ENCODE measurements at regions not wholly inside any gene's neighbourhood (a gene's known extent, or its start where the extent isn't known, plus 50 kb on each side); places are given as distances from the start of the nearest gene placed in this dataset.

GRCh38 chr13:105346141-105346775, 1189.2 kb downstream of the EFNB2 start:
- no peaks in the 10 kb centered on the region for H3K36me3 ChIP-seq (ENCODE audit: low read depth)
- H3K27me3 ChIP-seq (ENCODE audit: insufficient read depth, poor library complexity, severe bottlenecking): no peaks in the 10 kb centered on the region
- peak overlapping the region; percentile 65 for H3K27ac ChIP-seq (ENCODE audit: poor library complexity, severe bottlenecking)
- TF ChIP-seq CTCF (IDR thresholded peaks at IDR 0.05; ENCODE audit: poor library complexity, severe bottlenecking): no peak
- peaks cover 10% of the 10 kb centered on the region for H3K4me1 ChIP-seq (ENCODE audit: insufficient read depth, poor library complexity, severe bottlenecking)
- peak; percentile 100 for ATAC-seq (ENCODE audit: low read depth)
- H3K9me3 ChIP-seq (ENCODE audit: severe bottlenecking): no peaks in the 10 kb centered on the region
- no peak overlapping the region for H3K4me3 ChIP-seq (ENCODE audit: severe bottlenecking)
- DNase-seq (ENCODE audit: low spot score): no peak

GRCh38 chr13:105345730-105346129, 1189.7 kb downstream of the EFNB2 start:
- Histone ChIP-seq H3K27me3 (ENCODE audit: insufficient read depth, poor library complexity, severe bottlenecking) (no peaks in the 10 kb centered on the region), H3K36me3 (ENCODE audit: low read depth) (no peaks in the 10 kb centered on the region), H3K4me1 (ENCODE audit: insufficient read depth, poor library complexity, severe bottlenecking) (peaks cover 10% of the 10 kb centered on the region), H3K27ac (ENCODE audit: poor library complexity, severe bottlenecking) (peak overlapping the region; percentile 65), H3K9me3 (ENCODE audit: severe bottlenecking) (no peaks in the 10 kb centered on the region), H3K4me3 (ENCODE audit: severe bottlenecking) (no peak overlapping the region)
- ATAC-seq (ENCODE audit: low read depth) (no peak), DNase-seq (ENCODE audit: low spot score) (no peak)
- no peak for TF ChIP-seq CTCF (IDR thresholded peaks at IDR 0.05; ENCODE audit: poor library complexity, severe bottlenecking)

- TF ChIP-seq CTCF (IDR thresholded peaks at IDR 0.05; ENCODE audit: poor library complexity, severe bottlenecking): no peak
- no peaks in the 10 kb centered on the region for H3K27me3 ChIP-seq (ENCODE audit: insufficient read depth, poor library complexity, severe bottlenecking)
- peaks cover 10% of the 10 kb centered on the region for H3K4me1 ChIP-seq (ENCODE audit: insufficient read depth, poor library complexity, severe bottlenecking)
- no peak overlapping the region for H3K4me3 ChIP-seq (ENCODE audit: severe bottlenecking)
- peak overlapping the region; percentile 65 for H3K27ac ChIP-seq (ENCODE audit: poor library complexity, severe bottlenecking)
- no peaks in the 10 kb centered on the region for H3K36me3 ChIP-seq (ENCODE audit: low read depth)
- ATAC-seq (ENCODE audit: low read depth) (no peak), DNase-seq (ENCODE audit: low spot score) (no peak)
- no peaks in the 10 kb centered on the region for H3K9me3 ChIP-seq (ENCODE audit: severe bottlenecking)
Observed at GRCh38 chr13:105345131-105345530, 1190.3 kb downstream of the EFNB2 start.

GRCh38 chr13:105343134-105343806, 1192.2 kb downstream of the EFNB2 start:
- Histone ChIP-seq H3K27me3 (ENCODE audit: insufficient read depth, poor library complexity, severe bottlenecking) (no peaks in the 10 kb centered on the region), H3K36me3 (ENCODE audit: low read depth) (no peaks in the 10 kb centered on the region), H3K4me3 (ENCODE audit: severe bottlenecking) (no peak overlapping the region), H3K27ac (ENCODE audit: poor library complexity, severe bottlenecking) (no peak overlapping the region), H3K4me1 (ENCODE audit: insufficient read depth, poor library complexity, severe bottlenecking) (peaks cover 10% of the 10 kb centered on the region), H3K9me3 (ENCODE audit: severe bottlenecking) (no peaks in the 10 kb centered on the region)
- no peak for TF ChIP-seq CTCF (IDR thresholded peaks at IDR 0.05; ENCODE audit: poor library complexity, severe bottlenecking)
- DNase-seq (ENCODE audit: low spot score) (no peak), ATAC-seq (ENCODE audit: low read depth) (no peak)

- DNase-seq (ENCODE audit: low spot score) (no peak), ATAC-seq (ENCODE audit: low read depth) (no peak)
- TF ChIP-seq CTCF (IDR thresholded peaks at IDR 0.05; ENCODE audit: poor library complexity, severe bottlenecking): no peak
- Histone ChIP-seq H3K9me3 (ENCODE audit: severe bottlenecking) (no peaks in the 10 kb centered on the region), H3K27me3 (ENCODE audit: insufficient read depth, poor library complexity, severe bottlenecking) (no peaks in the 10 kb centered on the region), H3K4me3 (ENCODE audit: severe bottlenecking) (no peak overlapping the region), H3K27ac (ENCODE audit: poor library complexity, severe bottlenecking) (no peak overlapping the region), H3K4me1 (ENCODE audit: insufficient read depth, poor library complexity, severe bottlenecking) (peaks cover 10% of the 10 kb centered on the region), H3K36me3 (ENCODE audit: low read depth) (no peaks in the 10 kb centered on the region)
Observed at GRCh38 chr13:105342281-105342820, 1193.1 kb downstream of the EFNB2 start.

Data from RWPE2 (cell line).